Jurkat, Clone E6-1 (cell line): ENCODE measurements at regions not wholly inside any gene's neighbourhood (a gene's known extent, or its start where the extent isn't known, plus 50 kb on each side); places are given as distances from the start of the nearest gene placed in this dataset.
"Not testable (repeated sequence)": the region's sequence is repeated elsewhere in the genome, so short reads cannot be mapped to it uniquely, and the experiment has no call there.

ENCODE experiments used
- DNase-seq: peaks from one replicate; pipeline ENCODE4 v3.0.0-alpha.2; 2011; ENCODE audit warnings: low read depth, low spot score
- H3K4me3 ChIP-seq: 2 replicates; pipeline ENCODE4 v1.5.1; 2011; ENCODE audit warnings: mild to moderate bottlenecking, low read length, control low read depth, moderate library complexity

- DNase-seq: peak; percentile 20
Measured at GRCh38 chr3:72032441-72033135, 247.6 kb upstream of the PROK2 start.

GRCh38 chr3:72031581-72031980 is 246.6 kb upstream of the PROK2 start:
- peak; percentile 23 for DNase-seq

More at GRCh38 chr3:72032441-72033135, 247.6 kb upstream of the PROK2 start:
- H3K4me3 ChIP-seq: no peak overlapping the region

GRCh38 chr3:72030296-72030695 is 245.3 kb upstream of the PROK2 start:
- not testable (repeated sequence) for H3K4me3 ChIP-seq, DNase-seq

More at GRCh38 chr3:72031581-72031980, 246.6 kb upstream of the PROK2 start:
- H3K4me3 ChIP-seq: no peak overlapping the region

- DNase-seq, H3K4me3 ChIP-seq: not testable (repeated sequence)
Measured at GRCh38 chr3:72028726-72029125, 243.8 kb upstream of the PROK2 start.

- not testable (repeated sequence) for DNase-seq, H3K4me3 ChIP-seq
Measured at GRCh38 chr3:72028307-72028706, 243.4 kb upstream of the PROK2 start.

- not testable (repeated sequence) for DNase-seq, H3K4me3 ChIP-seq
Measured at GRCh38 chr3:72027728-72028127, 242.8 kb upstream of the PROK2 start.

- no peak overlapping the region for H3K4me3 ChIP-seq
- DNase-seq: no peak
Measured at GRCh38 chr3:72022027-72022426, 237.1 kb upstream of the PROK2 start.

- no peak for DNase-seq
- H3K4me3 ChIP-seq: no peak overlapping the region
Measured at GRCh38 chr3:72021531-72021930, 236.6 kb upstream of the PROK2 start.

- DNase-seq: no peak
- no peak overlapping the region for H3K4me3 ChIP-seq
Measured at GRCh38 chr3:72018343-72018984, 233.5 kb upstream of the PROK2 start.

GRCh38 chr3:72017935-72018334 is 233.0 kb upstream of the PROK2 start:
- no peak overlapping the region for H3K4me3 ChIP-seq
- DNase-seq: no peak

GRCh38 chr3:72017311-72017710 is 232.4 kb upstream of the PROK2 start:
- no peak for DNase-seq
- no peak overlapping the region for H3K4me3 ChIP-seq

GRCh38 chr3:72015463-72015862 is 230.5 kb upstream of the PROK2 start:
- no peak for DNase-seq
- no peak overlapping the region for H3K4me3 ChIP-seq

- DNase-seq: no peak
- no peak overlapping the region for H3K4me3 ChIP-seq
Measured at GRCh38 chr3:72013084-72013483, 228.1 kb upstream of the PROK2 start.

- H3K4me3 ChIP-seq: no peak overlapping the region
- DNase-seq: no peak
Measured at GRCh38 chr3:72012363-72012762, 227.4 kb upstream of the PROK2 start.

GRCh38 chr3:72011485-72011884 is 226.5 kb upstream of the PROK2 start:
- no peak overlapping the region for H3K4me3 ChIP-seq
- DNase-seq: no peak

GRCh38 chr3:72009851-72010443 is 225.0 kb upstream of the PROK2 start:
- no peak for DNase-seq

GRCh38 chr3:72008226-72008996 is 223.5 kb upstream of the PROK2 start:
- no peak overlapping the region for H3K4me3 ChIP-seq
- DNase-seq: no peak

More at GRCh38 chr3:72009851-72010443, 225.0 kb upstream of the PROK2 start:
- H3K4me3 ChIP-seq: no peak overlapping the region

GRCh38 chr3:72006631-72007556 is 221.9 kb upstream of the PROK2 start:
- H3K4me3 ChIP-seq: no peak overlapping the region
- DNase-seq: no peak
